HL-60 (cell line): ENCODE measurements at regions not wholly inside any gene's neighbourhood (a gene's known extent, or its start where the extent isn't known, plus 50 kb on each side); places are given as distances from the start of the nearest gene placed in this dataset.

ENCODE experiments used
- DNase-seq, 2 experiments: peaks; one replicate each; pipeline ENCODE4 v3.0.0-alpha.2; 2010 to 2020; ENCODE audit warnings: low read depth in 1 of 2, low spot score in 1 of 2
- H3K27ac ChIP-seq: fragments of 250-450 bp; sonication (Bioruptor Pico); replicated peaks from 2 replicates; pipeline ENCODE4 v1.5.1; 2020; ENCODE audit warnings: mild to moderate bottlenecking, moderate library complexity
- H3K27me3 ChIP-seq: fragments of 250-450 bp; sonication (Bioruptor Pico); 2 replicates; pipeline ENCODE4 v1.5.1; 2021; ENCODE audit warnings: mild to moderate bottlenecking, moderate library complexity; ENCODE audit not compliant: insufficient read depth, poor library complexity, severe bottlenecking
- H3K4me3 ChIP-seq: replicated peaks from 2 replicates; pipeline ENCODE4 v1.5.1; 2011; ENCODE audit warnings: mild to moderate bottlenecking, control low read depth, low read length; ENCODE audit not compliant: insufficient read depth
- GABPA ChIP-seq: IDR thresholded peaks from 2 replicates; pipeline ENCODE4 v1.6.1; 2012; ENCODE audit warnings: low read depth
- POLR2AphosphoS5 ChIP-seq: IDR thresholded peaks from 2 replicates; pipeline ENCODE4 v1.6.1; 2012; ENCODE audit warnings: low read depth
- SPI1 ChIP-seq: IDR thresholded peaks from 2 replicates; pipeline ENCODE4 v1.6.1; 2012; ENCODE audit warnings: low read depth, mild to moderate bottlenecking, borderline replicate concordance
- TF ChIP-seq, protein P1 (sequence below): IDR thresholded peaks from one replicate; pipeline ENCODE4 v1.5.1; 2011; ENCODE audit warnings: low read length, control low read depth, inconsistent platforms; ENCODE audit not compliant: insufficient read depth
- TF ChIP-seq, protein P2 (sequence below): IDR thresholded peaks from 2 replicates; pipeline ENCODE4 v1.6.1; 2012; ENCODE audit warnings: low read depth; ENCODE audit not compliant: insufficient replicate concordance

GRCh38 chr5:160919626-160920025 is 67.6 kb upstream of the ATP10B start:
- DNase-seq, result no peak
- no peak overlapping the region for H3K4me3 ChIP-seq
- TF ChIP-seq, protein P1, sequence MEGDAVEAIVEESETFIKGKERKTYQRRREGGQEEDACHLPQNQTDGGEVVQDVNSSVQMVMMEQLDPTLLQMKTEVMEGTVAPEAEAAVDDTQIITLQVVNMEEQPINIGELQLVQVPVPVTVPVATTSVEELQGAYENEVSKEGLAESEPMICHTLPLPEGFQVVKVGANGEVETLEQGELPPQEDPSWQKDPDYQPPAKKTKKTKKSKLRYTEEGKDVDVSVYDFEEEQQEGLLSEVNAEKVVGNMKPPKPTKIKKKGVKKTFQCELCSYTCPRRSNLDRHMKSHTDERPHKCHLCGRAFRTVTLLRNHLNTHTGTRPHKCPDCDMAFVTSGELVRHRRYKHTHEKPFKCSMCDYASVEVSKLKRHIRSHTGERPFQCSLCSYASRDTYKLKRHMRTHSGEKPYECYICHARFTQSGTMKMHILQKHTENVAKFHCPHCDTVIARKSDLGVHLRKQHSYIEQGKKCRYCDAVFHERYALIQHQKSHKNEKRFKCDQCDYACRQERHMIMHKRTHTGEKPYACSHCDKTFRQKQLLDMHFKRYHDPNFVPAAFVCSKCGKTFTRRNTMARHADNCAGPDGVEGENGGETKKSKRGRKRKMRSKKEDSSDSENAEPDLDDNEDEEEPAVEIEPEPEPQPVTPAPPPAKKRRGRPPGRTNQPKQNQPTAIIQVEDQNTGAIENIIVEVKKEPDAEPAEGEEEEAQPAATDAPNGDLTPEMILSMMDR, result no peak
- TF ChIP-seq POLR2AphosphoS5 (no peak), SPI1 (no peak), GABPA (no peak)
- TF ChIP-seq, protein P2, sequence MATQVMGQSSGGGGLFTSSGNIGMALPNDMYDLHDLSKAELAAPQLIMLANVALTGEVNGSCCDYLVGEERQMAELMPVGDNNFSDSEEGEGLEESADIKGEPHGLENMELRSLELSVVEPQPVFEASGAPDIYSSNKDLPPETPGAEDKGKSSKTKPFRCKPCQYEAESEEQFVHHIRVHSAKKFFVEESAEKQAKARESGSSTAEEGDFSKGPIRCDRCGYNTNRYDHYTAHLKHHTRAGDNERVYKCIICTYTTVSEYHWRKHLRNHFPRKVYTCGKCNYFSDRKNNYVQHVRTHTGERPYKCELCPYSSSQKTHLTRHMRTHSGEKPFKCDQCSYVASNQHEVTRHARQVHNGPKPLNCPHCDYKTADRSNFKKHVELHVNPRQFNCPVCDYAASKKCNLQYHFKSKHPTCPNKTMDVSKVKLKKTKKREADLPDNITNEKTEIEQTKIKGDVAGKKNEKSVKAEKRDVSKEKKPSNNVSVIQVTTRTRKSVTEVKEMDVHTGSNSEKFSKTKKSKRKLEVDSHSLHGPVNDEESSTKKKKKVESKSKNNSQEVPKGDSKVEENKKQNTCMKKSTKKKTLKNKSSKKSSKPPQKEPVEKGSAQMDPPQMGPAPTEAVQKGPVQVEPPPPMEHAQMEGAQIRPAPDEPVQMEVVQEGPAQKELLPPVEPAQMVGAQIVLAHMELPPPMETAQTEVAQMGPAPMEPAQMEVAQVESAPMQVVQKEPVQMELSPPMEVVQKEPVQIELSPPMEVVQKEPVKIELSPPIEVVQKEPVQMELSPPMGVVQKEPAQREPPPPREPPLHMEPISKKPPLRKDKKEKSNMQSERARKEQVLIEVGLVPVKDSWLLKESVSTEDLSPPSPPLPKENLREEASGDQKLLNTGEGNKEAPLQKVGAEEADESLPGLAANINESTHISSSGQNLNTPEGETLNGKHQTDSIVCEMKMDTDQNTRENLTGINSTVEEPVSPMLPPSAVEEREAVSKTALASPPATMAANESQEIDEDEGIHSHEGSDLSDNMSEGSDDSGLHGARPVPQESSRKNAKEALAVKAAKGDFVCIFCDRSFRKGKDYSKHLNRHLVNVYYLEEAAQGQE, result no peak
- H3K27me3 ChIP-seq, result no peaks in the 10 kb centered on the region
- H3K27ac ChIP-seq, result no peak overlapping the region

- TF ChIP-seq SPI1 (no peak), GABPA (no peak), POLR2AphosphoS5 (no peak)
- TF ChIP-seq, protein P1, result no peak
- no peak for DNase-seq
- no peak overlapping the region for H3K27ac ChIP-seq
- no peaks in the 10 kb centered on the region for H3K27me3 ChIP-seq
- H3K4me3 ChIP-seq, result no peak overlapping the region
These were observed 66.4 kb upstream of the ATP10B start for GRCh38 chr5:160918386-160918785.

GRCh38 chr5:160906090-160906489 is 54.1 kb upstream of the ATP10B start:
- no peak for DNase-seq
- peaks cover 2% of the 10 kb centered on the region for H3K27me3 ChIP-seq
- no peak overlapping the region for H3K27ac ChIP-seq
- no peak overlapping the region for H3K4me3 ChIP-seq
- TF ChIP-seq GABPA (no peak), POLR2AphosphoS5 (no peak), SPI1 (no peak)
- TF ChIP-seq, protein P1, result no peak
- TF ChIP-seq, protein P2, result no peak

GRCh38 chr5:160905285-160905684 is 53.3 kb upstream of the ATP10B start:
- Histone ChIP-seq H3K27ac (no peak overlapping the region), H3K27me3 (peaks cover 2% of the 10 kb centered on the region), H3K4me3 (no peak overlapping the region)
- DNase-seq, result no peak
- TF ChIP-seq, protein P1, result no peak
- TF ChIP-seq POLR2AphosphoS5, result no peak
- TF ChIP-seq SPI1, result no peak
- no peak for TF ChIP-seq GABPA
- TF ChIP-seq, protein P2, result no peak
